CD4-positive, alpha-beta T cell treated with Interleukin-17A for 4 hours (primary cell): ENCODE measurements at regions not wholly inside any gene's neighbourhood (a gene's known extent, or its start where the extent isn't known, plus 50 kb on each side); places are given as distances from the start of the nearest gene placed in this dataset.

Experiments
- DNase-seq: peaks from one replicate; pipeline ENCODE4 v3.0.0-alpha.2; 2020; ENCODE audit warnings: mixed read lengths

- DNase-seq, result no peak
Measured at GRCh38 chr2:12391116-12391515, 325.6 kb upstream of the TRIB2 start.

GRCh38 chr2:12396699-12397098, 320.0 kb upstream of the TRIB2 start:
- no peak for DNase-seq

- DNase-seq, result no peak
Measured at GRCh38 chr2:12397854-12398253, 318.9 kb upstream of the TRIB2 start.

GRCh38 chr2:12399240-12399639, 317.5 kb upstream of the TRIB2 start:
- DNase-seq, result no peak

GRCh38 chr2:12400543-12400942, 316.2 kb upstream of the TRIB2 start:
- no peak for DNase-seq

GRCh38 chr2:12402440-12403139, 314.1 kb upstream of the TRIB2 start:
- DNase-seq, result no peak

- DNase-seq, result no peak
Measured at GRCh38 chr2:12404497-12404896, 312.2 kb upstream of the TRIB2 start.

- no peak for DNase-seq
Measured at GRCh38 chr2:12407160-12407559, 309.6 kb upstream of the TRIB2 start.

- peak; percentile 27 for DNase-seq
Measured at GRCh38 chr2:12412898-12413305, 303.8 kb upstream of the TRIB2 start.

GRCh38 chr2:12415536-12415935, 301.2 kb upstream of the TRIB2 start:
- DNase-seq, result no peak

- peak; percentile 86 for DNase-seq
Measured at GRCh38 chr2:12416600-12416999, 300.1 kb upstream of the TRIB2 start.

- DNase-seq, result no peak
Measured at GRCh38 chr2:12417786-12418185, 298.9 kb upstream of the TRIB2 start.

GRCh38 chr2:12419803-12420202, 296.9 kb upstream of the TRIB2 start:
- DNase-seq, result peak; percentile 21

- no peak for DNase-seq
Measured at GRCh38 chr2:12421046-12421445, 295.7 kb upstream of the TRIB2 start.

GRCh38 chr2:12424219-12424618, 292.5 kb upstream of the TRIB2 start:
- DNase-seq, result no peak

- no peak for DNase-seq
Measured at GRCh38 chr2:12424809-12425208, 291.9 kb upstream of the TRIB2 start.

- DNase-seq, result no peak
Measured at GRCh38 chr2:12428324-12428723, 288.4 kb upstream of the TRIB2 start.

- DNase-seq, result no peak
Measured at GRCh38 chr2:12428786-12429185, 287.9 kb upstream of the TRIB2 start.

- no peak for DNase-seq
Measured at GRCh38 chr2:12429779-12430406, 286.8 kb upstream of the TRIB2 start.

GRCh38 chr2:12430407-12431133, 286.2 kb upstream of the TRIB2 start:
- DNase-seq, result peak; percentile 46

GRCh38 chr2:12432985-12433625, 283.6 kb upstream of the TRIB2 start:
- DNase-seq, result no peak

GRCh38 chr2:12433626-12433990, 283.1 kb upstream of the TRIB2 start:
- peak; percentile 38 for DNase-seq

GRCh38 chr2:12434630-12435098, 282.1 kb upstream of the TRIB2 start:
- no peak for DNase-seq
